Tibial nerve (tissue), 3 donors: ENCODE measurements at regions not wholly inside any gene's neighbourhood (a gene's known extent, or its start where the extent isn't known, plus 50 kb on each side); places are given as distances from the start of the nearest gene placed in this dataset.

Experiments used
- CTCF ChIP-seq, 5 experiments: fragments of 200-600 bp in 3 of 5; fragments of 450-650 bp in 2 of 5; sonication (generic) in 3 of 5; IDR thresholded peaks; one replicate each; pipeline ENCODE4 v1.5.1; 2016 to 2019; ENCODE audit warnings: antibody characterized with exemption in 5 of 5, mild to moderate bottlenecking in 3 of 5, moderate library complexity in 2 of 5
- POLR2A ChIP-seq, 2 donors: fragments of 450-650 bp; IDR thresholded peaks; one replicate each; pipeline ENCODE4 v1.6.1; 2017; ENCODE audit warnings: antibody characterized with exemption in 2 of 2, mild to moderate bottlenecking in 2 of 2, moderate library complexity in 2 of 2

- TF ChIP-seq POLR2A (IDR thresholded peaks at IDR 0.05): no peak
- no peak for TF ChIP-seq CTCF (IDR thresholded peaks at IDR 0.05)
These were observed 561.2 kb upstream of the SALL3 start for GRCh38 chr18:78418379-78418778.
